ENCODE measurements at regions not wholly inside any gene's neighbourhood (a gene's known extent, or its start where the extent isn't known, plus 50 kb on each side); places are given as distances from the start of the nearest gene placed in this dataset.

DNA sequence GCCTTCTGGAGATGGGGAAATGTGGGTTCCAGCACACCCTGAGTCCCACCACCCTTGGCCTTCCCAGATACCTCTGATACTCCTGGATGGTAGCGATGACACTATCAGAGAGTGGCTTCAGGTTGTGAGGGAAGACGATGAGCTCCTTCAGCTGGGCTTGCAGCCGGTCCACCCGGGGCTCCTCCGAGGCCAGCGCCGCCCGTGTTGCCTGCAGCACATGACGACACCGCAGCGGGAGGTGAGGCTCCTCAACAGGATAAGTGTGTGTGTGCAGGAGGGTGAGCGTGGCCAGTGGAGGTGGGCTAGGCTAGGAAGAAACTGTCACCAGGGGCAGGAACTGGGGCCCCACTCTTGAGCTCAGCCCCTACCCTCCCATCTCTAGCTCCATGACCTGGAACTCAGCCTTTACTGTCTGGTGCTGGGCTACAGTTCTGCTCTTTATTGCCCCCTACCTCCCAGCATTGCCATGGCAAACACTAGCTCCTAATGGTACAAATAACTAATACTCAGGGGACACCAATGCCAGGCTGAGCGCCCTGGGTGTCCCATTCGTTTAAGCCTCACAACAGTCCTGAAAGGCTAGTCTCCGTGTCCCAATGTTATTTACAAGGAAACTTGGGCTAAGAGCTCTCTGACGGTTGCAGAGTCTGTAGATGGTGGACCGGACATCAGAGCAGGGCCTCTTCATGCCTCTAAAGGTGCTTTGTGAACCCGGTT lies 64.1 kb downstream of the SYNE3 start:
- TF ChIP-seq JUN (IDR thresholded peaks at IDR 0.05; ENCODE audit: borderline replicate concordance, insufficient read depth, insufficient read length, low read depth): no peak
- TF ChIP-seq, protein P1, sequence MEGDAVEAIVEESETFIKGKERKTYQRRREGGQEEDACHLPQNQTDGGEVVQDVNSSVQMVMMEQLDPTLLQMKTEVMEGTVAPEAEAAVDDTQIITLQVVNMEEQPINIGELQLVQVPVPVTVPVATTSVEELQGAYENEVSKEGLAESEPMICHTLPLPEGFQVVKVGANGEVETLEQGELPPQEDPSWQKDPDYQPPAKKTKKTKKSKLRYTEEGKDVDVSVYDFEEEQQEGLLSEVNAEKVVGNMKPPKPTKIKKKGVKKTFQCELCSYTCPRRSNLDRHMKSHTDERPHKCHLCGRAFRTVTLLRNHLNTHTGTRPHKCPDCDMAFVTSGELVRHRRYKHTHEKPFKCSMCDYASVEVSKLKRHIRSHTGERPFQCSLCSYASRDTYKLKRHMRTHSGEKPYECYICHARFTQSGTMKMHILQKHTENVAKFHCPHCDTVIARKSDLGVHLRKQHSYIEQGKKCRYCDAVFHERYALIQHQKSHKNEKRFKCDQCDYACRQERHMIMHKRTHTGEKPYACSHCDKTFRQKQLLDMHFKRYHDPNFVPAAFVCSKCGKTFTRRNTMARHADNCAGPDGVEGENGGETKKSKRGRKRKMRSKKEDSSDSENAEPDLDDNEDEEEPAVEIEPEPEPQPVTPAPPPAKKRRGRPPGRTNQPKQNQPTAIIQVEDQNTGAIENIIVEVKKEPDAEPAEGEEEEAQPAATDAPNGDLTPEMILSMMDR (IDR thresholded peaks at IDR 0.05; ENCODE audit: extremely low read depth in 1 of 2, insufficient read depth in 1 of 2, low read depth in 1 of 2, low read length in 2 of 2): peak; percentile 33 to 49
- TF ChIP-seq GATA2 (IDR thresholded peaks at IDR 0.05; ENCODE audit: insufficient read depth, insufficient read length, low read depth, low read length): no peak
- TF ChIP-seq POLR2AphosphoS5 (IDR thresholded peaks at IDR 0.05; ENCODE audit: insufficient read depth, low read depth, low read length): no peak
- no peak for TF ChIP-seq POLR2A (IDR thresholded peaks at IDR 0.05; ENCODE audit: low read depth, low read length)
- no peak for TF ChIP-seq FOS (IDR thresholded peaks at IDR 0.05; ENCODE audit: borderline replicate concordance, insufficient read depth, low read length)
- TF ChIP-seq EZH2 (IDR thresholded peaks at IDR 0.05; ENCODE audit: borderline replicate concordance, low read depth, low read length, severe bottlenecking): no peak
- TF ChIP-seq, protein P2, sequence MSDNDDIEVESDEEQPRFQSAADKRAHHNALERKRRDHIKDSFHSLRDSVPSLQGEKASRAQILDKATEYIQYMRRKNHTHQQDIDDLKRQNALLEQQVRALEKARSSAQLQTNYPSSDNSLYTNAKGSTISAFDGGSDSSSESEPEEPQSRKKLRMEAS (IDR thresholded peaks at IDR 0.05; ENCODE audit: insufficient read depth, insufficient read length): no peak

All from endothelial cell of umbilical vein (primary cell).